Tibial nerve (tissue), 4 donors: ENCODE measurements at regions not wholly inside any gene's neighbourhood (a gene's known extent, or its start where the extent isn't known, plus 50 kb on each side); places are given as distances from the start of the nearest gene placed in this dataset.

Source experiments
- DNase-seq, 2 donors: peaks; one replicate each; pipeline ENCODE4 v3.0.0-alpha.2; 2019; ENCODE audit warnings: low spot score in 2 of 2
- H3K27ac ChIP-seq, 4 donors: fragments of 200-600 bp; sonication (generic) in 3 of 4; one replicate each; pipeline ENCODE4 v1.5.1; 2017 to 2019; ENCODE audit warnings: mild to moderate bottlenecking in 1 of 4
- H3K27me3 ChIP-seq, 2 donors: fragments of 200-600 bp; sonication (generic) in 1 of 2; one replicate each; pipeline versions ENCODE4 v1.5.1 to v1.6.0; 2017 to 2019
- H3K36me3 ChIP-seq, 3 donors: fragments of 200-600 bp; sonication (generic); one replicate each; pipeline ENCODE4 v1.5.1; 2018 to 2019
- H3K4me1 ChIP-seq, 4 donors: fragments of 200-600 bp; sonication (generic) in 3 of 4; one replicate each; pipeline ENCODE4 v1.5.1; 2017 to 2019
- H3K4me3 ChIP-seq, 4 donors: fragments of 200-600 bp; sonication (generic) in 3 of 4; one replicate each; pipeline ENCODE4 v1.5.1; 2017 to 2019; ENCODE audit warnings: mild to moderate bottlenecking in 1 of 4, moderate library complexity in 1 of 4
- H3K9me3 ChIP-seq, 4 donors: fragments of 200-600 bp; sonication (generic) in 3 of 4; one replicate each; pipeline ENCODE4 v1.5.1; 2017 to 2019
- CTCF ChIP-seq, 5 experiments: fragments of 200-600 bp in 3 of 5; fragments of 450-650 bp in 2 of 5; sonication (generic) in 3 of 5; IDR thresholded peaks; one replicate each; pipeline ENCODE4 v1.5.1; 2016 to 2019; ENCODE audit warnings: antibody characterized with exemption in 5 of 5, mild to moderate bottlenecking in 3 of 5, moderate library complexity in 2 of 5
- EP300 ChIP-seq, 2 donors: sonication (generic); formaldehyde crosslinking; IDR thresholded peaks; one replicate each; pipeline ENCODE4 v1.6.1; 2017; ENCODE audit warnings: antibody characterized with exemption in 2 of 2, mild to moderate bottlenecking in 1 of 2
- POLR2A ChIP-seq, 2 donors: fragments of 450-650 bp; IDR thresholded peaks; one replicate each; pipeline ENCODE4 v1.6.1; 2017; ENCODE audit warnings: antibody characterized with exemption in 2 of 2, mild to moderate bottlenecking in 2 of 2, moderate library complexity in 2 of 2
- WGBS, 2 donors: methylation state at CpG; one replicate each; pipeline ENCODE4 v1.1.5; 2018; 5-methylcytosine and 5-hydroxymethylcytosine counted together

- peaks cover 0 to 9% (median 0%) of the 10 kb centered on the region in 4 donors for H3K9me3 ChIP-seq
- TF ChIP-seq CTCF (IDR thresholded peaks at IDR 0.05) (no peak), EP300 (IDR thresholded peaks at IDR 0.05) (no peak), POLR2A (IDR thresholded peaks at IDR 0.05) (no peak)
- no peak overlapping the region for H3K27ac ChIP-seq
- no peaks in the 10 kb centered on the region for H3K36me3 ChIP-seq
- no peak overlapping the region for H3K4me3 ChIP-seq
- DNase-seq: no peak
- no peaks in the 10 kb centered on the region for H3K27me3 ChIP-seq
- peaks cover 0 to 12% (median 3%) of the 10 kb centered on the region in 4 donors for H3K4me1 ChIP-seq
These were observed 140.9 kb upstream of the CYP1B1 start for GRCh38 chr2:38216886-38217285.

GRCh38 chr2:38215993-38216392 is 140.0 kb upstream of the CYP1B1 start:
- TF ChIP-seq POLR2A (IDR thresholded peaks at IDR 0.05) (no peak), EP300 (IDR thresholded peaks at IDR 0.05) (peak in 1 of 2 donors; percentile 50)
- Histone ChIP-seq H3K9me3 (peaks cover 0 to 15% (median 0%) of the 10 kb centered on the region in 4 donors), H3K4me1 (peaks cover 0 to 12% (median 3%) of the 10 kb centered on the region in 4 donors), H3K36me3 (no peaks in the 10 kb centered on the region), H3K27ac (peak overlapping the region in 1 of 4 donors; percentile 1), H3K4me3 (no peak overlapping the region), H3K27me3 (no peaks in the 10 kb centered on the region)
- no peak for DNase-seq

GRCh38 chr2:38215522-38215921 is 139.6 kb upstream of the CYP1B1 start:
- 40 to 45% methylated on average over 2 of the region's 2 CpGs for WGBS, 2 donors
- H3K36me3 ChIP-seq: no peaks in the 10 kb centered on the region
- DNase-seq: no peak
- TF ChIP-seq EP300 (IDR thresholded peaks at IDR 0.05): no peak
- TF ChIP-seq CTCF (IDR thresholded peaks at IDR 0.05): no peak
- no peak for TF ChIP-seq POLR2A (IDR thresholded peaks at IDR 0.05)
- peak overlapping the region in 1 of 4 donors; percentile 29 for H3K27ac ChIP-seq
- H3K4me3 ChIP-seq: no peak overlapping the region
- peaks cover 0 to 12% (median 3%) of the 10 kb centered on the region in 4 donors for H3K4me1 ChIP-seq
- peaks cover 0 to 15% (median 0%) of the 10 kb centered on the region in 4 donors for H3K9me3 ChIP-seq
- no peaks in the 10 kb centered on the region for H3K27me3 ChIP-seq

DNA sequence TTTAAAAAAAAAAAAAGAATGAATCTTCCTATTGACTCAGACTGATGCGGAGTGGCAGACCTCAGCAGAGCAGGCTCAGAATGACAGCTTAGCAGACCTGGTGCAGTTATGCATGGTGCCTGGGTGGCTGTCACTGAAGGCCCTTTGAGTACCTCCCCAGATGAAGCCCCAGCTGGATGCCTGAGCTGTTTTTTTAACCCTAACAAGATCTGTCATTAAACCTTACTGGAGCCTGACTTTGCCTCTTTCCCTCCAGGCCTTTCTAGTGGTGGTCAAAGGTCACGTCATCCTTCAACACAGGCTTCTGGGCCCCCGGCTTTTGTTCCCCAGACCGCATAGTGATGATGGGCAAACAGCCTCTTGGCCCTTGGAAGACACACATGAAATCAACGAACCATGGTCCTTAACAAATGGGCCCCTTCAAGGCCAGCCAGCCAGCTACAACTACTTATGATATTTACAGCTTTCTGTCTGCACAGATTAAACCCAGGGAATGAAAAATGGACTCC is 138.3 kb upstream of the CYP1B1 start:
- Histone ChIP-seq H3K27me3 (no peaks in the 10 kb centered on the region), H3K27ac (no peak overlapping the region), H3K4me3 (no peak overlapping the region), H3K9me3 (peaks cover 0 to 10% (median 0%) of the 10 kb centered on the region in 4 donors), H3K4me1 (peaks cover 0 to 12% (median 3%) of the 10 kb centered on the region in 4 donors), H3K36me3 (no peaks in the 10 kb centered on the region)
- TF ChIP-seq CTCF (IDR thresholded peaks at IDR 0.05): no peak
- no peak for TF ChIP-seq POLR2A (IDR thresholded peaks at IDR 0.05)
- no peak for TF ChIP-seq EP300 (IDR thresholded peaks at IDR 0.05)
- WGBS, 2 donors: 73 to 74% methylated on average over 5 of the region's 5 CpGs
- DNase-seq: no peak

GRCh38 chr2:38213619-38214167 is 137.7 kb upstream of the CYP1B1 start:
- 67 to 69% methylated on average over 4 of the region's 4 CpGs for WGBS, 2 donors
- Histone ChIP-seq H3K36me3 (no peaks in the 10 kb centered on the region), H3K9me3 (peaks cover 0 to 10% (median 0%) of the 10 kb centered on the region in 4 donors), H3K27me3 (no peaks in the 10 kb centered on the region), H3K4me3 (no peak overlapping the region), H3K27ac (peak overlapping the region in 1 of 4 donors; percentile 46), H3K4me1 (peaks cover 0 to 12% (median under 1%) of the 10 kb centered on the region in 4 donors)
- no peak for DNase-seq
- TF ChIP-seq POLR2A (IDR thresholded peaks at IDR 0.05): no peak
- TF ChIP-seq EP300 (IDR thresholded peaks at IDR 0.05): no peak
- no peak for TF ChIP-seq CTCF (IDR thresholded peaks at IDR 0.05)
